Uterus (tissue), 2 donors: ENCODE measurements at regions not wholly inside any gene's neighbourhood (a gene's known extent, or its start where the extent isn't known, plus 50 kb on each side); places are given as distances from the start of the nearest gene placed in this dataset.

Experiments used
- CTCF ChIP-seq, 4 experiments: fragments of 200-600 bp in 2 of 4; fragments of 450-650 bp in 2 of 4; sonication (generic) in 2 of 4; IDR thresholded peaks; one replicate each; pipeline ENCODE4 v1.5.1; 2016 to 2019; ENCODE audit warnings: antibody characterized with exemption in 4 of 4, mild to moderate bottlenecking in 2 of 4, moderate library complexity in 1 of 4
- POLR2A ChIP-seq, 2 donors: fragments of 450-650 bp; IDR thresholded peaks; one replicate each; pipeline ENCODE4 v1.6.1; 2016; ENCODE audit warnings: antibody characterized with exemption in 2 of 2, mild to moderate bottlenecking in 1 of 2, moderate library complexity in 1 of 2

DNA sequence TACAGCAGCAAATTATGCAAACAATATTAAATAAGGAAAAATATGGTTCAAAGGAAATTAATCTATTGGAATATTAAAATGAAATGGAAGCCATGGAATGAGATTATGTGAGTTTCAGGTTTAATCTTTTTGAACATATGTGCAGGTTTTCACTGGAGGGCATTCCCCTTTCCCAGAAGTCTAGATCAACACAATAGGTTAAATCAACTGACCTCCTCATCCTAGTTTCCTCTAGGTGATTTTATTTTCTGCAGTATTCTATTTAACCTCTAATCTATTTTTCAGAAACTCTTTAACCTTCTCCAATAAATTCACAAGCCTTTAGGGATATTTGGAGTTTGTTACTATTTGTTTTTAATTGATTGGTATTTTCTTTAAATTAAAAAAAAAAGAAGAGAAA is 2657.6 kb upstream of the PCDH20 start:
- TF ChIP-seq CTCF (IDR thresholded peaks at IDR 0.05) (no peak), POLR2A (IDR thresholded peaks at IDR 0.05) (no peak)
